CD4-positive, alpha-beta T cell treated with Interleukin-6 at 100 ng/mL for 8 hours (primary cell): ENCODE measurements at regions not wholly inside any gene's neighbourhood (a gene's known extent, or its start where the extent isn't known, plus 50 kb on each side); places are given as distances from the start of the nearest gene placed in this dataset.

ENCODE experiments used
- DNase-seq: peaks from one replicate; pipeline ENCODE4 v3.0.0-alpha.2; 2020; ENCODE audit warnings: mixed read lengths, low spot score

- DNase-seq = no peak
Measured at GRCh38 chr7:86972072-86972471, 87.4 kb downstream of the ELAPOR2 start.

- DNase-seq = no peak
Measured at GRCh38 chr7:86970986-86971385, 88.5 kb downstream of the ELAPOR2 start.

- DNase-seq = no peak
Measured at GRCh38 chr7:86970547-86970946, 88.9 kb downstream of the ELAPOR2 start.

- no peak for DNase-seq
Measured at GRCh38 chr7:86969865-86970264, 89.6 kb downstream of the ELAPOR2 start.

GRCh38 chr7:86968618-86969017 lies 90.8 kb downstream of the ELAPOR2 start:
- DNase-seq = no peak

- no peak for DNase-seq
Measured at GRCh38 chr7:86966916-86967315, 92.5 kb downstream of the ELAPOR2 start.

- DNase-seq = no peak
Measured at GRCh38 chr7:86965727-86966120, 93.7 kb downstream of the ELAPOR2 start.

- no peak for DNase-seq
Measured at GRCh38 chr7:86964973-86965726, 94.3 kb downstream of the ELAPOR2 start.

- DNase-seq = no peak
Measured at GRCh38 chr7:86963599-86964230, 95.7 kb downstream of the ELAPOR2 start.

GRCh38 chr7:86962623-86963022 lies 96.8 kb downstream of the ELAPOR2 start:
- DNase-seq = no peak

GRCh38 chr7:86961686-86962085 lies 97.8 kb downstream of the ELAPOR2 start:
- no peak for DNase-seq

- no peak for DNase-seq
Measured at GRCh38 chr7:86958380-86958779, 101.1 kb downstream of the ELAPOR2 start.

- DNase-seq = no peak
Measured at GRCh38 chr7:86956567-86956966, 102.9 kb downstream of the ELAPOR2 start.

- no peak for DNase-seq
Measured at GRCh38 chr7:86955895-86956503, 103.5 kb downstream of the ELAPOR2 start.

- DNase-seq = no peak
Measured at GRCh38 chr7:86954971-86955370, 104.5 kb downstream of the ELAPOR2 start.

- DNase-seq = no peak
Measured at GRCh38 chr7:86953653-86954336, 105.7 kb downstream of the ELAPOR2 start.

- DNase-seq = no peak
Measured at GRCh38 chr7:86953219-86953618, 106.2 kb downstream of the ELAPOR2 start.

GRCh38 chr7:86951895-86952294 lies 107.6 kb downstream of the ELAPOR2 start:
- no peak for DNase-seq

- DNase-seq = no peak
Measured at GRCh38 chr7:86950944-86951343, 108.5 kb downstream of the ELAPOR2 start.

GRCh38 chr7:86950360-86950759 lies 109.1 kb downstream of the ELAPOR2 start:
- DNase-seq = no peak

- DNase-seq = no peak
Measured at GRCh38 chr7:86949779-86950260, 109.6 kb downstream of the ELAPOR2 start.

- DNase-seq = no peak
Measured at GRCh38 chr7:86949052-86949778, 110.2 kb downstream of the ELAPOR2 start.
